HG03571 (cell line): ENCODE measurements at regions not wholly inside any gene's neighbourhood (a gene's known extent, or its start where the extent isn't known, plus 50 kb on each side); places are given as distances from the start of the nearest gene placed in this dataset.
"Not testable (repeated sequence)": the region's sequence is repeated elsewhere in the genome, so short reads cannot be mapped to it uniquely, and the experiment has no call there.

Source experiments
- ATAC-seq: cut with Tn5 transposase; IDR thresholded peaks from one replicate; pipeline ENCODE4 v1.9.1; 2021; ENCODE audit not compliant: unreplicated experiment

GRCh38 chr14:92223025-92223424 lies 99.9 kb upstream of the SLC24A4 start:
- ATAC-seq, result no peak

GRCh38 chr14:92224358-92224954 lies 98.5 kb upstream of the SLC24A4 start:
- no peak for ATAC-seq

DNA sequence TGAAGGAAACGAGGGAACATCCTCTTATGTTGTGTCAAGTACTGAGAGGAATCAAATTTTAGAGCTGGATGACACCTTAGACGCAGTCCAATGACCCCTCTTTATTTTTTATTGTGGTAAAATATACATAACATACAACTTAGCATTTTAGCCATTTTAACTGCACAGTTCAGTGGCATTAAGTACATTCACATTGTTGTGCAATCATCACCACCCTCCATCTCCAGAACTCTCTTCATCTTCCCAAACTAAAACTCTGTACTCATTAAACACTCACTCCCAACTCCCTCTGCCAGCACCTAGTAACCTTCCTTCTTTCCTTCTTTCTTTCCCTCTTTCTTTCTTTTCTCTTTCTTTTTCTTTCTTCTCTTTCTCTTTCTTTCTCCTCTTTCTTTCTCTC lies 97.2 kb upstream of the SLC24A4 start:
- no peak for ATAC-seq

- ATAC-seq, result not testable (repeated sequence)
Observed at GRCh38 chr14:92226166-92226565, 96.8 kb upstream of the SLC24A4 start.

DNA sequence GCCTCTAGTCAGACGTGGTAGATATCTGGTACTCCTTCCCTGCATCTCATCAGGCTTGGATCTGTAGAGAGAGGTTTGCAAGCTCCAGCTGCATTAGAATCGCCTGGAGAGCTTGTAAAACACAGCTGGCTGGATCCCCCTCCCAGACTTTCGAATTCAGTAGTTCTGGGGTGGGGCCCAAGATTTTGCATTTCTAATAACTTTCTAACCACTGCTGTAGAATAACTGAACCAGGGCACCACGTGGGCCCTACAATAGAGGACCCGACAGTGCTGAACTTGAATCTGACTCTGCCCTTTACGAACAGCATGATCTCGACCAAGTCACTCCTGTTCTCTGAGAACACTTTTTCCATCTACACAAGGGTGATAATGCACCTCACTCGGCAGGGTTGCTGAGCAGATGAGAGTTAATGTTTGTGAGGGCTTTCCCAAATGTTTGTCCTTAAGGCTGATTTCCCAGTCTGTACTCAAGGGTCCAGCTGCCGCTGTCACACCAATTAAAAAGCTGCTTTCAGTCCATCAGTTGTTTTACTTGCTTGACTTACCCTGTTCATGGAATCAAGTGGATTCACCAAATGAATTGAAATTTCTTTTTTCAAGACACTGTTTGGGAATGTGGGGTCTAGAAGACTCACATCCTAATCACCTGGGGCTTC lies 86.6 kb upstream of the SLC24A4 start:
- no peak for ATAC-seq

- no peak for ATAC-seq
Observed at GRCh38 chr14:92240658-92241057, 82.3 kb upstream of the SLC24A4 start.

DNA sequence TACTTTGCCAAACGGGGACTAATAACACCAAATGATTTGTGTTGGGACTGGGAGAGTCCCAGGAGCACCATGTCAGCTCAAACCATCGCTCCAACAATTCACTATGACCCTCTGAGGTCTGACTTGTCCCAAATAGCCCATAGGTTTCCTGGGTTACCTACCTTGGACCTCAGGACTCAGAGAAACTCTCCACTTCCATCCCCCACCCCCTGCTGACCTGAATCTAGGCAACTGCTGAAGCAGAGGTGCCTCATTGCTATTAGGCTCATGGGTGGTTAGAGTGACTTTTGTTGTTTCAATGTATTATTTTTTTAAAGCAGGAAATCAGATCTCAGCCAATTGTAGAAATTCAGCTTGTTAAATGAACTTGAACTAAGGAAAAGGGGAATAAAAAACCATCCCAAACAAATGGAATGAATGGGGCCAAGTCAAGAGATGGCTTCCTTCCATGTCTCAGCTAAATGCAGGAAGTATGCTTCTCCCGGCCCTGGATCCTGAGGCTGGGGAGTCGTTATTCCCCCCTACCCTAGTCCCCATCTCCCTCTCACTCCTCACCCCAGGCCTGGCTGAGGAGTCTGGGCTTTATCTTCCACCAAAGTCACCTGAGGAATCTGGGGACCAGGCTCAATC lies 80.9 kb upstream of the SLC24A4 start:
- ATAC-seq, result no peak

DNA sequence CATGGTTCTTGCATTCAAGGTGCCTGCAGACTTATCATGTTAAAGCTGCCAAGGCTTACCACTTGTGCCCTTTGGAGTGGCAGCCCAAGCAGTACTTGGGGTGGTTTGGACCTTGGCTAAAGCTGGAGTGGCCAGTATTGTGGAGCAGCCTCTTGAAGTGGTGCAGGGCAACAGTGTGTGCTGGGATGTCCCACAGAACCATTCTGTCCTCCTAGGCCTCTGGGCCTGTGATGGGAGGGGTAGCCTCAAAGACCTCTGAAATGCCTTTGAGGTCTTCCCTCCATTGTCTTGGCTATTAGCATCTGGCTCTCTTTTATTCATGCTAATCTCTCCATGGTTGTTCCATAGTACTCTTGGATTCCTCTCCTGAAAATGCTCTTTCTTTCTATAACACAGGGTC lies 78.2 kb upstream of the SLC24A4 start:
- ATAC-seq, result no peak

GRCh38 chr14:92247341-92247740 lies 75.6 kb upstream of the SLC24A4 start:
- no peak for ATAC-seq

DNA sequence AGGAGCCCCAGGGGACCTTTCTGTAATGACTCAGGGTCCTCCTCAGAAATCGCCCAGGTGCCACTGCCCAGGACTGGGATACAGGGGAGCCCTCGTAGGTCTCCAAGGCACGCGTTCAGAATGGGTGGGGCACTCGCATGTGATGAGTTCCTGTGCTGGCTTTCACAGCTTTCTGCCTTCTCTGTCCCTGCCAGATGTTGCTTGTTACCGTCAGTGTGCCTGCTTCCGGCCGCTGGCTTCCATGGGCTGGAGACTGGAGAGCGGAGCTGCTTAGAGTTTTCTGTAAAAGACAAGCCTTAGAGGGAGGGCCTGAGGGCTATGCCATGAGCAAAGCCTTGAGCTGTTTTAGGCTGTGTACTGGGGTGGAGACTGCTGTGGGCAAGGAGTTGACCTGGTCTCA lies 75.0 kb upstream of the SLC24A4 start:
- ATAC-seq, result no peak

GRCh38 chr14:92248696-92249095 lies 74.3 kb upstream of the SLC24A4 start:
- ATAC-seq, result no peak

- ATAC-seq, result not testable (repeated sequence)
Observed at GRCh38 chr14:92250366-92250765, 72.6 kb upstream of the SLC24A4 start.

DNA sequence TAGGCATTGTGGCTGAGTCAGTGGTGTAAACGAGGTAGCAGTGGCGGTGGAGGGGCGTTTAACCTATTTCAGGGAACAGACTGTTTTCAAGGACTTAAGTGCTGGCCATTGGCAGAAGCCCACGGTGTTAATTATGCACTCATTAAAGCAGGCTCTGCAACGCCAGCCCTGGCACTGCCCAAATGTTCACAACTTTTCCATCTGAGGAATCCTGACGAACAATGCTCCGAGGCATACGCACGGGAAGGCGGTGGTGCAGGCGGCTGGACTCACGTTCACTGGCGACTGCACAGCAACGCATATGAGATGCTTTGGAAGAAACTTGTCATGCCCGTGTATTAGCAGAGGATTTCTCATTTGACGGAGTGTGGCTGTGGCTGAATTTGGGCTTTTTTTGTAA lies 70.6 kb upstream of the SLC24A4 start:
- ATAC-seq, result no peak

GRCh38 chr14:92253381-92253894 lies 69.5 kb upstream of the SLC24A4 start:
- ATAC-seq, result no peak

- no peak for ATAC-seq
Observed at GRCh38 chr14:92254786-92255185, 68.2 kb upstream of the SLC24A4 start.

DNA sequence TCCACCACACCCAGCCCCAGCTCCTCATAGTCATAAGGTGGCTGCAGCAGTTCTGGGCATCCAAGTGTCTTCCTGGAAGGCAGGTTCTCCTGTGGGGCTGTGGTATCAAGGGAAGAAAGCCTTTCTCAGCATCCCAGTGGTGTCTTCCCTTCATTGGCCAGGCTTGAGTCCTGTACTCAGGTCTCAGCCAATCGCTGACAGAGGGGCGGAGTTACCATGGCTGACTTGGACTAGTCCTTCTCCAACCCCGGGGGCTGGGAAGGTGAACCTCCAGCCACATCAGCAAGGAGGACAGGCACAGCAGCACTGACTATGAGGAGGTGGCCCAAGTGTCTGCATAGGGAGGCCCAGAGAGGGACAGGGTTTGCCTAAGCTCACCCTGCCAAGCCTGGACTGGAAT lies 64.0 kb upstream of the SLC24A4 start:
- no peak for ATAC-seq

- peak; percentile 76 for ATAC-seq
Observed at GRCh38 chr14:92259613-92260357, 63.2 kb upstream of the SLC24A4 start.

DNA sequence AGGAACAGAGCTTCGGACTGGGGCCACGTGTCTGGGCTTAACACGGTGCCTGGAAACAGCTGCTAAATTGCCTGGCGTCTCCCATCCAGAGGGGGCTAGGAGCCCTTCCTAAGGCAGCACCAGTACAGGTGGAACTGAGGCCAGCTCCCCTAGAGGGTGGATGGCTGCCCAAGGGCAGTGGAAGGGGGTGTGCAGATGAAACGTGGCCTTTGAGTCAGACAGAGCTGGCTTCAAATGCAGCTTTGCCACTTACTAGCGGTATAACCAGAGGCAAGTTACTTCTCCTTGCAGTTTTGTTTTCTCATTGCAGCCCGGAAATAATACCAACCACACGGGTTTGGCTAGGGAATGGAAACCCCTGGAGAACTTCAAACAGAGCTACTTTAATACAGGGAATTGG lies 59.3 kb upstream of the SLC24A4 start:
- ATAC-seq, result no peak

DNA sequence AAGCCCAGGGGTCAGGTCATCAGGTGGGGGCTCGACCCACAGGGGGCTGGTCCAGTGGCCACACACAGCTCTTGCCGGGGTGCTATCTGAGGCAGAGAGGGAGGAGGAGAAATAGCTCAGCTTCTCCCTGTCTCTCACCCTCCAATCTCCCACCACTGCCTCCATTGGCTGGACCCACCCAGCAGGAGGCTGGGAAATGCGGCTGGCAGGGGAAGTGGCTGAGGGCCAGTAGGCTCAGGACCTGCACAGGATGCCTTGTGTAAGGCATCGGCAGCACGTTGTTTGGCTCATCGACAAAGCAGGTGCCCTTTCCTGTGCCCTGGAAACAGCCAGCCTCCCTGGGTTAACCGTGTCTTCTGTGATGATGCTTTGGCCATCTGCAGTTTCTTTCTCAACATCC lies 58.8 kb upstream of the SLC24A4 start:
- ATAC-seq, result no peak

- ATAC-seq, result no peak
Observed at GRCh38 chr14:92266216-92266615, 56.7 kb upstream of the SLC24A4 start.
